Heart left ventricle (tissue), 13 donors: ENCODE measurements at regions not wholly inside any gene's neighbourhood (a gene's known extent, or its start where the extent isn't known, plus 50 kb on each side); places are given as distances from the start of the nearest gene placed in this dataset.

Experiments
- CTCF ChIP-seq, 12 donors: fragments of 200-600 bp; sonication (generic) in 4 of 12; IDR thresholded peaks; one replicate each; pipeline versions ENCODE4 v1.5.0 to v1.8.0; 2018 to 2022; ENCODE audit warnings: antibody characterized with exemption in 12 of 12, mild to moderate bottlenecking in 5 of 12
- POLR2A ChIP-seq, 2 donors: fragments of 450-650 bp; IDR thresholded peaks; one replicate each; pipeline ENCODE4 v1.6.1; 2017; ENCODE audit warnings: antibody characterized with exemption in 2 of 2, mild to moderate bottlenecking in 2 of 2, moderate library complexity in 2 of 2
- donor health status: ischemic (EF 13 %, LVEDD 7.1; RV severe dilation, severe dysfunction).
- donor health status: DM: no; HTN: yes; CAD: no.
- donor health status: DM: no; HTN: no; CAD: no.
- donor health status: ischemic (EF 25% LVEDD 6.9; RV normal size, moderate dysfunction).
- donor health status: ischemic (EF 25% LVEDD 5.7; RV mildly dilated, moderate dysfunction).
- donor health status: ischemic (EF 35%, LVEDD 5.7; RV mildly dilated, moderate dysfunction).
- donor health status: nonischemic (EF 11% LVEDD 7.7; RV severe dilation, severe dysfunction).
- donor health status: DM: yes; HTN: yes; CAD: no.
- donor health status: PGD.
- donor health status: ischemic (EF 29% LVEDD 5.4; RV normal size, mild dysfunction).
- donor health status: nonischemic (EF 23%, LVEDD 6.1; RV moderate dilation, normal function).

DNA sequence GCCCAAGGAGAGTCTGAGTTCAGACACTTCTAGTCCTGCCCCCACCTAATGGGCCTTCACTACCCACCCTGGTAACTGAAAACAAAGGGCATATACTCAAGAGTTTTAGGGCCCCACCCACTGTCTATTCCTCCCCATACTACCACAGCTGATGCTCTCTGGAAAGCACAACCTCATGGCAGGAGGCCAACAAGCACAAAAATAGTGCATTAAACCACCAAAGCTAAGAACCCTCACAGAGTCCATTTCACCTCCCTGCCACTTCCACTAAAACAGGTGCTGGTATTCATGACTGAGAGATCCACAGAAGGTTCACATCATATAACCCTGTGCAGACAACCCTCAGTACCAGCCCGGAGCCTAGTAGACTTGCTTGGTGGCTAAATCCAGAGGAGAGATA, 132.1 kb upstream of the ADGRB3 start:
- TF ChIP-seq CTCF (IDR thresholded peaks at IDR 0.05) (no peak), POLR2A (IDR thresholded peaks at IDR 0.05) (no peak)
